HG03457 (cell line): ENCODE measurements at regions not wholly inside any gene's neighbourhood (a gene's known extent, or its start where the extent isn't known, plus 50 kb on each side); places are given as distances from the start of the nearest gene placed in this dataset.

ENCODE experiments used
- ATAC-seq: cut with Tn5 transposase; IDR thresholded peaks from one replicate; pipeline ENCODE4 v1.9.1; 2021; ENCODE audit warnings: moderate number of reproducible peaks; ENCODE audit not compliant: unreplicated experiment

GRCh38 chr13:105957769-105958438 is 577.6 kb downstream of the EFNB2 start:
- no peak for ATAC-seq

- no peak for ATAC-seq
Measured at GRCh38 chr13:105956921-105957320, 578.5 kb downstream of the EFNB2 start.

DNA sequence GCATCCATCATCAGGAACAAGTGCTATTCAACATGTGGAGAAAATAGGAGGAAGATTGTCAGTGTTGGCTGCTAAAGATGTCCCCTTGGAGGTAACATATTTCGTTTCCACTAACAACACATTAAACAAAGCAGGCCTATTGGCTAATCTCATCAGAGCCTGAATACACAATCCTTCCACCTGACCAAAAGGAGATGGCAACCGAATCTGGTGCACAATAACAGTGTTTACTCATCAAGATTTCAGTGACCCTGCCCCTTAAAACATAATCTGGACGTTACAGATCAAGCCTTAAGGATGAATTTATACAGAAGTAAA is 582.5 kb downstream of the EFNB2 start:
- no peak for ATAC-seq

DNA sequence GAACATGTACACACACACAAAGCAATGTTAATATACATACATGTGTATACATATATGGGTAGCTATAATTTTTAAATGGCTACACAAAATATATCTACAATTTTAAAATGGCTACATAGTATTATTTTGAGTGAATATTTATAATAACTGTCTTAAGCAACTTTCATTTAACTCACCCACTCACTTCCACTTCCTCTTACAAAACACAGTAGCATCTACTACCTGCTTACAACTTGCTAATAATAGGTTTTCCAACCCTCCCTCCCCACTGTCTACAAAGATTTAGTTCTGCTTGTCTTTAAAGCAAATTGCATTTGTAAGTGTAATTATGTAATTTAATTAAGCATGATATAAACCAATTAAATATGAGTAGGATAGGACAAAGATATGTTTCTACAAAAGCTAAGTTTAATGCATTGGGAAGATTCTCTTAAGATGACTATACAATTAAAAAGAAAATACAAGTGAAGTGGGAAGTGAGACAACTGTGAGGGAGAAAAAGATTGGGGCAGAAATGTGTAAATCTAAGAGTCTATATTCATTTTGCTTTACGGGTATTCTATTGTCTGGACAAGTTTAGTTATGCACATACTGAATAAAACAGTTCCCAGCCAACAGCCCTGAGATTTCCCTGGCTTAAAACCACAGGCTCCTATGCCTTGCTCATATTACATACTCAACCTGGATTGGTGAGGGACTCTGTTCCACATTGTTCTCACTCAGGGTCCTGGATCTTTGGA is 583.1 kb downstream of the EFNB2 start:
- ATAC-seq, result no peak

GRCh38 chr13:105948143-105948542 is 587.3 kb downstream of the EFNB2 start:
- ATAC-seq, result no peak

GRCh38 chr13:105940882-105941281 is 594.6 kb downstream of the EFNB2 start:
- no peak for ATAC-seq

DNA sequence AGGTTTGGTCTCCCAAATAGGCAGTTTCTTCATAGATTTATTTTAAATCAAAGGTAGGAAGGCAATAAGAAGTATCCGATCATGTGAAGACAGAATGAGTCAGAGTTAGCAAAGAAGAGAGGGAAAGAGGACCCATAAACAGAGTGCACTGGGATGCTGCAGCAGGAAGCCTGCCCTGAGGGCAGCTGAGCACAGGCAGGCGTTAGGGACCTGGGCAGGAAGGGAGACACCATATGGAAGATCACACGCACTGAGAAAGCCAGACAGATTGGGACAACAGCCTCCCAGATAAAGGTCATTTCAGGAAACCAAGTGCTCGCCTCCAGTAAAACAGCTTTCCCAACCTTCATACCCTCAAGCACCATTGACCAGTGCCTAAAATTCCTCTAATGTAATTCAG is 598.0 kb downstream of the EFNB2 start:
- no peak for ATAC-seq

- ATAC-seq, result no peak
Measured at GRCh38 chr13:105936816-105937215, 598.6 kb downstream of the EFNB2 start.

DNA sequence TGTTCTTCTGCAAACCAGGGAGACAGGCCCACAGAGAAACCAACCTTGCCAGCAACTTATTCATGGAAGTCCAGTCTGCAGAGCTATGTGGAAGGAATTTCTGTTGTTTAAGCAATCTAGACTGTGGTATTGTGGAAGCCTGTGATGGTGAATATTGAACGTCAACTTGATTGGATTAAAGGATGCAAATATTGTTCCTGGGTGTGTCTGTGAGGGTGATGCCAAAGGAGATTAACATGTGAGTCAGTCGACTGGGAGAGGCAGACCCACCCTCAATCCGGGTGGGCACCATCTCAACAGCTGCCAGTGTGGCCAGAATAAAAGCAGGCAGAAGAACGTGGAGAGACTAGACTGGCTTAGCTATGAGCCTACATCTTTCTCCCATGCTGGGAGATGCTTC is 606.0 kb downstream of the EFNB2 start:
- ATAC-seq, result no peak

GRCh38 chr13:105928901-105929300 is 606.6 kb downstream of the EFNB2 start:
- ATAC-seq, result no peak

DNA sequence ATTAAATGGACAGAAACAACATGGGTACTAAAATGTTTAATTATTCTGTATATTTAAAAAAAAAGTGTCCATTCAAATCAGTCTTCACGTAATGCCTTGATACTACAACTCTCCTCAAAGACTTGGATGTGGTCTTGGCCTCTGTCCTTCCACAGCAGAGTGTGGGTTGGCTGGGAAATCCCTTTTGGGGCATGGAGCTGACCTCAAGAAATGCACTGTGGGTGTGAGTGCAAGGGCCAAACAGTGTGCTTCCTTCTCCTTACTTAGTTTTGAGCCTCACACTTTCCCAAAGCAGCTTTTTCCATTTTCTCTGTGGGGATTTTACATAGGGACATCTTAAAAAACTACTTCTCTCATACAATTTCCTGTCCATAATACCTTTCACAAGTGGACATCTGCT is 607.4 kb downstream of the EFNB2 start:
- no peak for ATAC-seq

GRCh38 chr13:105925496-105925895 is 610.0 kb downstream of the EFNB2 start:
- no peak for ATAC-seq

- ATAC-seq, result no peak
Measured at GRCh38 chr13:105921711-105922110, 613.8 kb downstream of the EFNB2 start.

DNA sequence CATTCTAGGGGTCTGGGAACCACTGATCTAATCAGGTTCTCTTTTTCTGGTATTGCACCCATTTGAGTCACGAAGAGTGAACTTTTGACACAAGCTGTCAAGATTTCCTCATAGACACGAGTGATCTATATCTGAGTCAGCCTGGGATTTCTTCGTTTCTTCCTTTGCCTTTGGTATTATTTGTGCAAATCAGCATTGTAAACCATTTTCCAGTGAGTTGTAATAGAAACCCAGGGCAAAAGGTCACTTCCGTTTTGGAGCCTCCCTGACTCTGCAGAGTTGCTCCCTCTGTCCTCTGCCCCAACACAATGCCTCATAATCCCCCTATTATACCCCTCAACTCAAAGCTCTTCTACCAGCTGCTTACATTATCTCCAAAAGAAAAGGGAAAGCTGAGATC is 615.1 kb downstream of the EFNB2 start:
- no peak for ATAC-seq

GRCh38 chr13:105918842-105919741 is 616.4 kb downstream of the EFNB2 start:
- ATAC-seq, result no peak

GRCh38 chr13:105915146-105915850 is 620.2 kb downstream of the EFNB2 start:
- no peak for ATAC-seq

- ATAC-seq, result no peak
Measured at GRCh38 chr13:105914291-105915036, 621.0 kb downstream of the EFNB2 start.

- ATAC-seq, result no peak
Measured at GRCh38 chr13:105908586-105908985, 626.9 kb downstream of the EFNB2 start.

GRCh38 chr13:105907319-105908019 is 628.0 kb downstream of the EFNB2 start:
- no peak for ATAC-seq

GRCh38 chr13:105906746-105907145 is 628.7 kb downstream of the EFNB2 start:
- no peak for ATAC-seq
